H9 (cell line): ENCODE measurements at regions not wholly inside any gene's neighbourhood (a gene's known extent, or its start where the extent isn't known, plus 50 kb on each side); places are given as distances from the start of the nearest gene placed in this dataset.

Experiments
- DNase-seq: peaks from one replicate; pipeline ENCODE4 v3.0.0-alpha.2; 2017
- H2AFZ ChIP-seq: one replicate; pipeline ENCODE4 v1.6.1; 2013; ENCODE audit warnings: mild to moderate bottlenecking, low read length, control low read depth, moderate library complexity
- H2AK5ac ChIP-seq: 2 replicates; pipeline ENCODE4 v1.6.1; 2013; ENCODE audit warnings: low read length, control low read depth, mixed read lengths; ENCODE audit not compliant: insufficient read length
- H2BK120ac ChIP-seq: one replicate; pipeline ENCODE4 v1.6.1; 2013; ENCODE audit warnings: low read depth, mild to moderate bottlenecking, low read length, control low read depth, inconsistent platforms; ENCODE audit not compliant: poor library complexity, severe bottlenecking
- H2BK12ac ChIP-seq: 2 replicates; pipeline ENCODE4 v1.6.1; 2013; ENCODE audit warnings: low read length, control low read depth, mixed read lengths, low read depth; ENCODE audit not compliant: insufficient read length
- H2BK15ac ChIP-seq: 2 replicates; pipeline ENCODE4 v1.6.1; 2013; ENCODE audit warnings: low read depth, low read length, control low read depth
- H2BK20ac ChIP-seq: one replicate; pipeline ENCODE4 v1.6.1; 2013; ENCODE audit warnings: low read depth, mild to moderate bottlenecking, low read length, control low read depth, inconsistent platforms; ENCODE audit not compliant: poor library complexity, severe bottlenecking
- H2BK5ac ChIP-seq: 2 replicates; pipeline ENCODE4 v1.6.1; 2013; ENCODE audit warnings: low read length, control low read depth, mixed read lengths; ENCODE audit not compliant: insufficient read length
- H3K14ac ChIP-seq: 2 replicates; pipeline ENCODE4 v1.6.1; 2013; ENCODE audit warnings: low read length, control low read depth; ENCODE audit not compliant: insufficient read depth
- H3K18ac ChIP-seq: 2 replicates; pipeline ENCODE4 v1.6.1; 2013; ENCODE audit warnings: low read depth, mild to moderate bottlenecking, mixed read lengths, low read length, control low read depth; ENCODE audit not compliant: insufficient read length
- H3K23ac ChIP-seq: 2 replicates; pipeline ENCODE4 v1.6.1; 2013; ENCODE audit warnings: low read length, control low read depth, mixed read lengths, low read depth; ENCODE audit not compliant: insufficient read length
- H3K23me2 ChIP-seq: 2 replicates; pipeline ENCODE4 v1.6.1; 2013; ENCODE audit warnings: low read depth, mild to moderate bottlenecking, mixed read lengths, low read length, control low read depth; ENCODE audit not compliant: insufficient read length, poor library complexity, severe bottlenecking
- H3K27ac ChIP-seq: 2 replicates; pipeline ENCODE4 v1.5.1; 2013; ENCODE audit warnings: low read length, control low read depth, mixed read lengths, low read depth; ENCODE audit not compliant: insufficient read length
- H3K27me3 ChIP-seq: 2 replicates; pipeline ENCODE4 v1.6.1; 2013; ENCODE audit warnings: low read length, control low read depth, inconsistent platforms; ENCODE audit not compliant: insufficient read depth
- H3K4ac ChIP-seq: 2 replicates; pipeline ENCODE4 v1.6.1; 2013; ENCODE audit warnings: low read depth, mild to moderate bottlenecking, control low read depth, inconsistent platforms, low read length, moderate library complexity
- H3K4me1 ChIP-seq: 2 replicates; pipeline ENCODE4 v1.6.1; 2013; ENCODE audit warnings: low read length, control low read depth, inconsistent platforms; ENCODE audit not compliant: insufficient read depth
- H3K4me2 ChIP-seq: 2 replicates; pipeline ENCODE4 v1.6.1; 2013; ENCODE audit warnings: low read length, control low read depth, mixed read lengths; ENCODE audit not compliant: insufficient read length, insufficient read depth
- H3K56ac ChIP-seq: 2 replicates; pipeline ENCODE4 v1.6.1; 2013; ENCODE audit warnings: low read depth, mild to moderate bottlenecking, mixed read lengths, low read length, control low read depth; ENCODE audit not compliant: insufficient read length
- H3K79me1 ChIP-seq: 2 replicates; pipeline ENCODE4 v1.6.1; 2013; ENCODE audit warnings: low read depth, mild to moderate bottlenecking, moderate library complexity, low read length, control low read depth, inconsistent platforms; ENCODE audit not compliant: insufficient read depth, poor library complexity, severe bottlenecking
- H3K79me2 ChIP-seq: 2 replicates; pipeline ENCODE4 v1.6.1; 2013; ENCODE audit warnings: low read length, control low read depth, inconsistent platforms; ENCODE audit not compliant: insufficient read depth
- H3K9ac ChIP-seq: 2 replicates; pipeline ENCODE4 v1.6.1; 2013; ENCODE audit warnings: low read length, control low read depth, mixed read lengths; ENCODE audit not compliant: insufficient read length; ENCODE audit errors: extremely low read depth
- H3K9me3 ChIP-seq: one replicate; pipeline ENCODE4 v1.6.1; 2013; ENCODE audit warnings: low read depth, low read length, inconsistent platforms; ENCODE audit not compliant: control insufficient read depth
- H3T11ph ChIP-seq: one replicate; pipeline ENCODE4 v1.6.1; 2013; ENCODE audit warnings: mild to moderate bottlenecking, low read length, control low read depth, inconsistent platforms
- H4K20me1 ChIP-seq: one replicate; pipeline ENCODE4 v1.6.1; 2013; ENCODE audit not compliant: control insufficient read depth, insufficient read length, insufficient read depth
- H4K5ac ChIP-seq: 2 replicates; pipeline ENCODE4 v1.6.1; 2013; ENCODE audit warnings: low read depth, mild to moderate bottlenecking, mixed read lengths, low read length, control low read depth; ENCODE audit not compliant: insufficient read length
- H4K8ac ChIP-seq: replicated peaks from 2 replicates; pipeline ENCODE4 v1.6.1; 2013; ENCODE audit warnings: low read length, control low read depth, mixed read lengths, low read depth; ENCODE audit not compliant: insufficient read length
- H4K91ac ChIP-seq: 2 replicates; pipeline ENCODE4 v1.6.1; 2013; ENCODE audit warnings: low read depth, mild to moderate bottlenecking, moderate library complexity, mixed read lengths, low read length, control low read depth; ENCODE audit not compliant: insufficient read length
- H3K27ac Mint-ChIP-seq, 3 experiments: 2 replicates in 2 of 3; 3 replicates in 1 of 3; pipeline ENCODE4 v1.8.0; 2020 to 2021; ENCODE audit warnings: mixed read lengths in 3 of 3, mild to moderate bottlenecking in 1 of 3, moderate library complexity in 1 of 3
- H3K27me3 Mint-ChIP-seq: 2 replicates; pipeline ENCODE4 v1.8.0; 2021; ENCODE audit warnings: low read depth, mild to moderate bottlenecking, moderate library complexity, mixed read lengths
- H3K36me3 Mint-ChIP-seq, 3 experiments: 2 replicates in 2 of 3; 3 replicates in 1 of 3; pipeline ENCODE4 v1.8.0; 2020 to 2021; ENCODE audit warnings: low read depth in 3 of 3, mixed read lengths in 3 of 3; ENCODE audit not compliant: insufficient read depth in 1 of 3
- H3K4me1 Mint-ChIP-seq, 2 experiments: 2 replicates each; pipeline ENCODE4 v1.8.0; 2020; ENCODE audit warnings: mixed read lengths in 2 of 2
- H3K4me3 Mint-ChIP-seq, 2 experiments: 2 replicates in 1 of 2; 3 replicates in 1 of 2; pipeline ENCODE4 v1.8.0; 2020 to 2021; ENCODE audit warnings: mild to moderate bottlenecking in 2 of 2, mixed read lengths in 2 of 2, moderate library complexity in 1 of 2
- H3K9me3 Mint-ChIP-seq, 2 experiments: 2 replicates in 1 of 2; 3 replicates in 1 of 2; pipeline ENCODE4 v1.8.0; 2020; ENCODE audit warnings: mild to moderate bottlenecking in 2 of 2, mixed read lengths in 2 of 2, moderate library complexity in 1 of 2
- WGBS: extraction: QIAGEN DNeasy Blood & Tissue Kit; methylation state at CpG from one replicate; pipeline ENCODE4 v1.1.7; 2013; ENCODE audit warnings: missing lambda C conversion rate, low lambda C conversion rate, mixed read lengths; ENCODE audit not compliant: insufficient read length; ENCODE audit errors: extremely low coverage; 5-methylcytosine and 5-hydroxymethylcytosine counted together
- TF ChIP-seq, protein P1 (sequence below): fragments of 200-600 bp; sonication (generic); conservative IDR thresholded peaks from 3 replicates; pipeline ENCODE4 v1.8.0; 2021; ENCODE audit warnings: antibody characterized with exemption, mild to moderate bottlenecking

DNA sequence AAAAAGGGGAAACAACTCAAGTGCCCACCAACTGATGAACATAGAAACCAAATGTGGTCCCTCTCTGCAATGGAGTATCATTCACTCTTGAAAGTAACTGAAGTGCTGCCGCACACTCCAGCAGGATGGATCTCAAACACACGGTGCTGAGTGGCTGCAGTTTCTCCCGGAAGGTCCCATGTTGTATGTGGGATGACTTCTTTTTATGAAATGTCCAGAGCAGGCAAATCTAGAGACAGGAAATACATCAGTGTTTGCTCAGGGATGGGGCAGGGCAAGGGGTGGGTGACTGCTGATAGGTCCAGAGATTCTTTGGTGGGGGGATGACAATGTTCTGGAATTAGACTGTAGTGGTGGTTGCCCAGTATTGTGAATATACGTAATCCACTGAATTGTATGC, 89.9 kb upstream of the ADAMTS2 start:
- no peak overlapping the region for H3K23ac ChIP-seq
- no peak overlapping the region for H3K14ac ChIP-seq
- no peak overlapping the region for H4K5ac ChIP-seq
- H3K4ac ChIP-seq: no peak overlapping the region
- no peak overlapping the region for H2AK5ac ChIP-seq
- no peak for DNase-seq
- H3K4me1 Mint-ChIP-seq: no peaks in the 10 kb centered on the region
- no peaks in the 10 kb centered on the region for H3K79me1 ChIP-seq
- no peak overlapping the region for H2BK12ac ChIP-seq
- H3K4me3 Mint-ChIP-seq: no peak overlapping the region
- no peaks in the 10 kb centered on the region for H3K27me3 ChIP-seq
- no peaks in the 10 kb centered on the region for H3K79me2 ChIP-seq
- no peak overlapping the region for H4K91ac ChIP-seq
- H2BK15ac ChIP-seq: no peak overlapping the region
- H3K9me3 Mint-ChIP-seq: peaks cover 13 to 24% of the 10 kb centered on the region in 2 experiments; a peak in 4 of 5 replicates
- no peaks in the 10 kb centered on the region for H3K23me2 ChIP-seq
- no peak overlapping the region for H3T11ph ChIP-seq
- TF ChIP-seq, protein P1, sequence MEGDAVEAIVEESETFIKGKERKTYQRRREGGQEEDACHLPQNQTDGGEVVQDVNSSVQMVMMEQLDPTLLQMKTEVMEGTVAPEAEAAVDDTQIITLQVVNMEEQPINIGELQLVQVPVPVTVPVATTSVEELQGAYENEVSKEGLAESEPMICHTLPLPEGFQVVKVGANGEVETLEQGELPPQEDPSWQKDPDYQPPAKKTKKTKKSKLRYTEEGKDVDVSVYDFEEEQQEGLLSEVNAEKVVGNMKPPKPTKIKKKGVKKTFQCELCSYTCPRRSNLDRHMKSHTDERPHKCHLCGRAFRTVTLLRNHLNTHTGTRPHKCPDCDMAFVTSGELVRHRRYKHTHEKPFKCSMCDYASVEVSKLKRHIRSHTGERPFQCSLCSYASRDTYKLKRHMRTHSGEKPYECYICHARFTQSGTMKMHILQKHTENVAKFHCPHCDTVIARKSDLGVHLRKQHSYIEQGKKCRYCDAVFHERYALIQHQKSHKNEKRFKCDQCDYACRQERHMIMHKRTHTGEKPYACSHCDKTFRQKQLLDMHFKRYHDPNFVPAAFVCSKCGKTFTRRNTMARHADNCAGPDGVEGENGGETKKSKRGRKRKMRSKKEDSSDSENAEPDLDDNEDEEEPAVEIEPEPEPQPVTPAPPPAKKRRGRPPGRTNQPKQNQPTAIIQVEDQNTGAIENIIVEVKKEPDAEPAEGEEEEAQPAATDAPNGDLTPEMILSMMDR: no peak
- H4K8ac ChIP-seq: no peak overlapping the region
- H3K27me3 Mint-ChIP-seq: peaks cover 1% of the 10 kb centered on the region; the same call in 1 of the 2 replicates
- WGBS: no CpG with 5 or more reads among the region's 4 CpGs
- H3K18ac ChIP-seq: no peak overlapping the region
- H2BK20ac ChIP-seq: no peak overlapping the region
- H3K27ac ChIP-seq: no peak overlapping the region
- H3K27ac Mint-ChIP-seq: no peak overlapping the region
- H3K56ac ChIP-seq: no peak overlapping the region
- H2BK120ac ChIP-seq: no peak overlapping the region
- no peaks in the 10 kb centered on the region for H3K4me1 ChIP-seq
- H3K4me2 ChIP-seq: no peak overlapping the region
- H4K20me1 ChIP-seq: no peaks in the 10 kb centered on the region
- peaks cover 0 to 4% (median 4%) of the 10 kb centered on the region in 3 experiments; a peak in 3 of 7 replicates for H3K36me3 Mint-ChIP-seq
- no peak overlapping the region for H3K9ac ChIP-seq
- H3K9me3 ChIP-seq: no peaks in the 10 kb centered on the region
- H2BK5ac ChIP-seq: no peak overlapping the region
- H2AFZ ChIP-seq: no peak overlapping the region
